ENCODE measurements at regions not wholly inside any gene's neighbourhood (a gene's known extent, or its start where the extent isn't known, plus 50 kb on each side); places are given as distances from the start of the nearest gene placed in this dataset.

GRCh38 chr5:179420476-179420875 is 75.2 kb upstream of the ADAMTS2 start:
- no peak for DNase-seq (ENCODE audit: low spot score, unreplicated experiment)
- Mint-ChIP-seq H3K4me1 (ENCODE audit: low read depth) (no peaks in the 10 kb centered on the region), H3K27me3 (peaks cover 13% of the 10 kb centered on the region), H3K4me3 (ENCODE audit: low read depth) (no peak overlapping the region), H3K9me3 (ENCODE audit: low read depth) (no peaks in the 10 kb centered on the region), H3K27ac (no peak overlapping the region), H3K36me3 (ENCODE audit: insufficient read depth) (no peaks in the 10 kb centered on the region)
- TF ChIP-seq, protein P1, sequence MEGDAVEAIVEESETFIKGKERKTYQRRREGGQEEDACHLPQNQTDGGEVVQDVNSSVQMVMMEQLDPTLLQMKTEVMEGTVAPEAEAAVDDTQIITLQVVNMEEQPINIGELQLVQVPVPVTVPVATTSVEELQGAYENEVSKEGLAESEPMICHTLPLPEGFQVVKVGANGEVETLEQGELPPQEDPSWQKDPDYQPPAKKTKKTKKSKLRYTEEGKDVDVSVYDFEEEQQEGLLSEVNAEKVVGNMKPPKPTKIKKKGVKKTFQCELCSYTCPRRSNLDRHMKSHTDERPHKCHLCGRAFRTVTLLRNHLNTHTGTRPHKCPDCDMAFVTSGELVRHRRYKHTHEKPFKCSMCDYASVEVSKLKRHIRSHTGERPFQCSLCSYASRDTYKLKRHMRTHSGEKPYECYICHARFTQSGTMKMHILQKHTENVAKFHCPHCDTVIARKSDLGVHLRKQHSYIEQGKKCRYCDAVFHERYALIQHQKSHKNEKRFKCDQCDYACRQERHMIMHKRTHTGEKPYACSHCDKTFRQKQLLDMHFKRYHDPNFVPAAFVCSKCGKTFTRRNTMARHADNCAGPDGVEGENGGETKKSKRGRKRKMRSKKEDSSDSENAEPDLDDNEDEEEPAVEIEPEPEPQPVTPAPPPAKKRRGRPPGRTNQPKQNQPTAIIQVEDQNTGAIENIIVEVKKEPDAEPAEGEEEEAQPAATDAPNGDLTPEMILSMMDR (IDR thresholded peaks at IDR 0.05; ENCODE audit: unreplicated experiment): no peak

DNA sequence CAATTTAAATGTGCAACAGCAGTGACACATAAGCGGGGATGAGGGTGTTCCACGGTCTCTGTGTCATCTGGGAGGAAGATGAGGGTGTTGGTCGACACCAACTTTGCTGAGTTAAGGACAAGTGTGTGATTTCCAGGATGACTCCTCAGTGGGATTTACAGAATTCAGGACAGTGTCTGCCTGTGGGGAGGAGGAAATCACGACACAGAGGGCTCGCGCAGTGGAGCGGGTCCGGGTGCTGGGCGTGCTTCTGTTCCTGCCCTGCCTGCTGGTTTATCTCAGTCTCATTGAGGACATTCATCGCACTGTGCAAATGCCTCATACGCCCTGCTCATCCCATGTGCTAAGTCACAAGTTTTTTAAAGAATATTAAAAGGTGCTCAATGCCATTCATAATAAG is 73.7 kb upstream of the ADAMTS2 start:
- Mint-ChIP-seq H3K27me3 (peaks cover 13% of the 10 kb centered on the region), H3K27ac (no peak overlapping the region), H3K9me3 (ENCODE audit: low read depth) (no peaks in the 10 kb centered on the region), H3K4me1 (ENCODE audit: low read depth) (no peaks in the 10 kb centered on the region), H3K36me3 (ENCODE audit: insufficient read depth) (no peaks in the 10 kb centered on the region), H3K4me3 (ENCODE audit: low read depth) (no peak overlapping the region)
- TF ChIP-seq, protein P1 (IDR thresholded peaks at IDR 0.05; ENCODE audit: unreplicated experiment): no peak
- DNase-seq (ENCODE audit: low spot score, unreplicated experiment): no peak

DNA sequence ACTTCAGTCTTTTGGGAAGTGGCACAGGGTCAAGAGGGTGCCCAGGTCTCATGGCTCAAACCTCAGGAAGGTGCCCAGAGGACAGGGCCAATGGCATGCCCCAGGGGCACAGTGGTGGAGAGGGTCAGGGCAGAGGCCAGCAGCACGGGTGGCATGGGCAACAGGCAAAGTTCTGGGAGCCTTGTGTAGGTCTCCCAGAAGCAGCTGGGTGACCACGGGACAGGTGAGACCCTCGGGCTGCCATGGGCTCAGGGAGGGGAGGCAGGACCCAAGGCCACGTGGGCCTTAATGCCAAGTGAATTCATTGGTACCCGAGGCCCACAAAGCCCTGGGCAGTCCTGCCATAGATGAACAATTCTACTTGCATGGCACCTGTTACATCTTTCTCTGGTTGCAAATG is 72.4 kb upstream of the ADAMTS2 start:
- Mint-ChIP-seq H3K4me1 (ENCODE audit: low read depth) (no peaks in the 10 kb centered on the region), H3K27ac (no peak overlapping the region), H3K9me3 (ENCODE audit: low read depth) (no peaks in the 10 kb centered on the region), H3K36me3 (ENCODE audit: insufficient read depth) (no peaks in the 10 kb centered on the region), H3K27me3 (peaks cover 13% of the 10 kb centered on the region), H3K4me3 (ENCODE audit: low read depth) (no peak overlapping the region)
- TF ChIP-seq, protein P1 (IDR thresholded peaks at IDR 0.05; ENCODE audit: unreplicated experiment): no peak
- no peak for DNase-seq (ENCODE audit: low spot score, unreplicated experiment)

GRCh38 chr5:179417016-179417415 is 71.8 kb upstream of the ADAMTS2 start:
- H3K4me1 Mint-ChIP-seq (ENCODE audit: low read depth): no peaks in the 10 kb centered on the region
- no peaks in the 10 kb centered on the region for H3K36me3 Mint-ChIP-seq (ENCODE audit: insufficient read depth)
- TF ChIP-seq, protein P1 (IDR thresholded peaks at IDR 0.05; ENCODE audit: unreplicated experiment): no peak

GRCh38 chr5:179416114-179416822 is 71.0 kb upstream of the ADAMTS2 start:
- H3K9me3 Mint-ChIP-seq (ENCODE audit: low read depth): no peaks in the 10 kb centered on the region
- no peak overlapping the region for H3K27ac Mint-ChIP-seq
- no peaks in the 10 kb centered on the region for H3K4me1 Mint-ChIP-seq (ENCODE audit: low read depth)
- TF ChIP-seq, protein P1 (IDR thresholded peaks at IDR 0.05; ENCODE audit: unreplicated experiment): no peak
- DNase-seq (ENCODE audit: low spot score, unreplicated experiment): no peak
- H3K27me3 Mint-ChIP-seq: peaks cover 10% of the 10 kb centered on the region
- no peak overlapping the region for H3K4me3 Mint-ChIP-seq (ENCODE audit: low read depth)
- no peaks in the 10 kb centered on the region for H3K36me3 Mint-ChIP-seq (ENCODE audit: insufficient read depth)

More at GRCh38 chr5:179417016-179417415, 71.8 kb upstream of the ADAMTS2 start:
- no peak for DNase-seq (ENCODE audit: low spot score, unreplicated experiment)
- no peaks in the 10 kb centered on the region for H3K9me3 Mint-ChIP-seq (ENCODE audit: low read depth)
- H3K4me3 Mint-ChIP-seq (ENCODE audit: low read depth): no peak overlapping the region
- no peak overlapping the region for H3K27ac Mint-ChIP-seq
- peaks cover 13% of the 10 kb centered on the region for H3K27me3 Mint-ChIP-seq
